Endodermal cell (in vitro differentiated cells): ENCODE measurements at regions not wholly inside any gene's neighbourhood (a gene's known extent, or its start where the extent isn't known, plus 50 kb on each side); places are given as distances from the start of the nearest gene placed in this dataset.

ENCODE experiments used
- DNase-seq: peaks from one replicate; pipeline ENCODE4 v3.0.0-alpha.2; 2017
- H3K27ac ChIP-seq: 2 replicates; pipeline ENCODE4 v1.5.1; 2013; ENCODE audit warnings: mild to moderate bottlenecking, low read depth, low read length, moderate library complexity
- H3K27me3 ChIP-seq: 2 replicates; pipeline ENCODE4 v1.6.1; 2013; ENCODE audit warnings: mild to moderate bottlenecking, low read length, moderate library complexity; ENCODE audit not compliant: insufficient read depth, control insufficient read depth, poor library complexity, severe bottlenecking
- H3K36me3 ChIP-seq: 2 replicates; pipeline ENCODE4 v1.7.0; 2013; ENCODE audit warnings: mild to moderate bottlenecking, low read length, moderate library complexity; ENCODE audit not compliant: control insufficient read depth, insufficient read depth
- H3K4me1 ChIP-seq: one replicate; pipeline ENCODE4 v1.7.0; 2013; ENCODE audit warnings: low read length; ENCODE audit not compliant: control insufficient read depth, insufficient read depth
- H3K4me3 ChIP-seq: 2 replicates; pipeline ENCODE4 v1.5.1; 2013; ENCODE audit warnings: mild to moderate bottlenecking, low read length, moderate library complexity
- H3K9ac ChIP-seq: 2 replicates; pipeline ENCODE4 v1.6.1; 2013; ENCODE audit warnings: mild to moderate bottlenecking, low read length, moderate library complexity; ENCODE audit not compliant: poor library complexity, severe bottlenecking; ENCODE audit errors: extremely low read depth
- H3K9me3 ChIP-seq: 2 replicates; pipeline ENCODE4 v1.6.1; 2013; ENCODE audit warnings: mild to moderate bottlenecking, low read length, moderate library complexity; ENCODE audit not compliant: control insufficient read depth
- H3K27ac Mint-ChIP-seq: 2 replicates; pipeline ENCODE4 v1.8.0; 2020; ENCODE audit warnings: mixed read lengths
- H3K27me3 Mint-ChIP-seq: 2 replicates; pipeline ENCODE4 v1.8.0; 2021; ENCODE audit warnings: mild to moderate bottlenecking, mixed read lengths; ENCODE audit not compliant: insufficient read depth
- H3K36me3 Mint-ChIP-seq: 2 replicates; pipeline ENCODE4 v1.8.0; 2020; ENCODE audit warnings: low read depth, mixed read lengths
- H3K4me1 Mint-ChIP-seq: 2 replicates; pipeline ENCODE4 v1.8.0; 2020; ENCODE audit warnings: mixed read lengths
- H3K4me3 Mint-ChIP-seq: 2 replicates; pipeline ENCODE4 v1.8.0; 2020; ENCODE audit warnings: mild to moderate bottlenecking, moderate library complexity, mixed read lengths
- H3K9me3 Mint-ChIP-seq: 2 replicates; pipeline ENCODE4 v1.8.0; 2020; ENCODE audit warnings: mild to moderate bottlenecking, mixed read lengths
- WGBS, 2 experiments: methylation state at CpG; one replicate each; pipeline versions ENCODE4 v1.1.5 to v1.1.7; 2013; ENCODE audit warnings: missing lambda C conversion rate in 2 of 2, mixed read lengths in 1 of 2; ENCODE audit not compliant: insufficient coverage in 1 of 2, insufficient read length in 1 of 2; 5-methylcytosine and 5-hydroxymethylcytosine counted together
- TF ChIP-seq, protein P1 (sequence below): fragments of 200-600 bp; sonication (generic); conservative IDR thresholded peaks from 2 replicates; pipeline ENCODE4 v1.5.0; 2021; ENCODE audit warnings: antibody characterized with exemption, mild to moderate bottlenecking

DNA sequence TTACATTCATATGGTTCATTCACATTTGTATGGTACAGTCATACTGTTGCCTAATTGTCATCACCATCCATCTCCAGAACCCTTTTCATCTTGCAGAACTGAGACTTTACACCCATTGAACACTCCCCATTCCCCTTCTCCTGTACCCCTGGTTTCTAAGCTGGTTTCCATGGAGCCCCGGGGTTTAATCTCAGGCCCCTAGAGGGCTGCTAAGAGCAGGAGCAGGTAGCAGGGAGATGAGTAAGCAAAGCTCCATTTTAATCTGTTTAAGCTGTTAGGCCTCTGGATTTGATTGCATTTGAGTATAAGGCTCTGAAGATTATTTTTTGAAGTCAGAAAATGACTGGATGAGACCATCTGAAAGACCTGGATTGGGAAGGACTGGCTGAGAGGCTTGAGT lies 68.5 kb upstream of the RPL38 start:
- H3K9me3 Mint-ChIP-seq, result peaks cover 25% of the 10 kb centered on the region
- TF ChIP-seq, protein P1, sequence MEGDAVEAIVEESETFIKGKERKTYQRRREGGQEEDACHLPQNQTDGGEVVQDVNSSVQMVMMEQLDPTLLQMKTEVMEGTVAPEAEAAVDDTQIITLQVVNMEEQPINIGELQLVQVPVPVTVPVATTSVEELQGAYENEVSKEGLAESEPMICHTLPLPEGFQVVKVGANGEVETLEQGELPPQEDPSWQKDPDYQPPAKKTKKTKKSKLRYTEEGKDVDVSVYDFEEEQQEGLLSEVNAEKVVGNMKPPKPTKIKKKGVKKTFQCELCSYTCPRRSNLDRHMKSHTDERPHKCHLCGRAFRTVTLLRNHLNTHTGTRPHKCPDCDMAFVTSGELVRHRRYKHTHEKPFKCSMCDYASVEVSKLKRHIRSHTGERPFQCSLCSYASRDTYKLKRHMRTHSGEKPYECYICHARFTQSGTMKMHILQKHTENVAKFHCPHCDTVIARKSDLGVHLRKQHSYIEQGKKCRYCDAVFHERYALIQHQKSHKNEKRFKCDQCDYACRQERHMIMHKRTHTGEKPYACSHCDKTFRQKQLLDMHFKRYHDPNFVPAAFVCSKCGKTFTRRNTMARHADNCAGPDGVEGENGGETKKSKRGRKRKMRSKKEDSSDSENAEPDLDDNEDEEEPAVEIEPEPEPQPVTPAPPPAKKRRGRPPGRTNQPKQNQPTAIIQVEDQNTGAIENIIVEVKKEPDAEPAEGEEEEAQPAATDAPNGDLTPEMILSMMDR, result peak; percentile 50
- H3K36me3 ChIP-seq, result no peaks in the 10 kb centered on the region
- peak overlapping the region; percentile 23 for H3K27ac Mint-ChIP-seq
- DNase-seq, result peak; percentile 47
- H3K4me1 Mint-ChIP-seq, result peaks cover 36% of the 10 kb centered on the region
- H3K27me3 Mint-ChIP-seq, result peaks cover 8% of the 10 kb centered on the region
- peaks cover 10% of the 10 kb centered on the region for H3K4me1 ChIP-seq
- H3K36me3 Mint-ChIP-seq, result peaks cover 10% of the 10 kb centered on the region
- H3K27me3 ChIP-seq, result peaks cover 19% of the 10 kb centered on the region
- H3K4me3 ChIP-seq, result no peak overlapping the region
- no peak overlapping the region for H3K4me3 Mint-ChIP-seq
- WGBS, 2 experiments, result 76% methylated on average over 1 of the region's 1 CpG; no CpG with 5 or more reads in 1 of the 2 experiments
- peaks cover 29% of the 10 kb centered on the region for H3K9me3 ChIP-seq
- H3K9ac ChIP-seq, result no peak overlapping the region
- no peak overlapping the region for H3K27ac ChIP-seq

DNA sequence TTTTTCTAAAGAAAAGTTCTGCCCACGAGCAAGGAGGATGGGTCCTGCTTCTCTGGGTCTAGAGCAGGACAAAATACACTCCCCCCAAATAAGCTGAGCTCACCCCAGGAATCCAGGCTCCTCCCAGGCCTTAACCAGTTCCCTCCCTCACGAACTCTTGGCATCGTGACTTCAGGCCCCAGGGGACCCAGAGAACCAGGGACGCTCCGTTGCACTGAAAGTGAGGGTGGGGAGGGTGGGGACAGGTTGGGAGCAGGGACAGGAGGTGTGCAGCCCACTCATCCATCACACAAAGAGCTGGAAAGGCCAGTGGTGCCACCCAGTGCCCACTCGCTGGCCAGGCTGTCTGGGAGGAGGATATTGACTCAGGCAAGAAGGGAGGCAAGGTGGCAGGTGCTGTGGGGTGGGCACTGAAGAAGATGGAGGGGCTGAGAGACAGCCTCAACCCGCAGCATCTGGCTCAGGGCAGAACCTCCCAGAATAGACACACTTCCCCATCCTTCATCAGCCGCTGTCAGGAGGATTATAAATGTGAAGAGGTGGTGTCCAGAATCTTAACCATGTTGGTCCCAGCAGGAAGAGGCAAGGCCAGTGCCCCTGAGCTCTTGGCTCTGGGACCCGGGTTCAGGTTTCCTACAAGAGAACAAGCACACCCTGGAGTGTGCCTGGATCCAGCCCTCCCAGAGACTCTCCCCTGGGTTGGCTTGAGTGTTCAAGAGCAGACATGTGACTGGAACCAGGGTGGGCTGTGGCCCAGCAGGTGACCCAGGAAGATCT lies 67.9 kb upstream of the RPL38 start:
- TF ChIP-seq, protein P1, result no peak
- Mint-ChIP-seq H3K9me3 (peaks cover 31% of the 10 kb centered on the region), H3K4me3 (no peak overlapping the region), H3K27me3 (peaks cover 6% of the 10 kb centered on the region), H3K27ac (peak overlapping the region; percentile 23), H3K4me1 (peaks cover 36% of the 10 kb centered on the region), H3K36me3 (peaks cover 10% of the 10 kb centered on the region)
- peak; percentile 41 for DNase-seq
- Histone ChIP-seq H3K9ac (no peak overlapping the region), H3K27ac (no peak overlapping the region), H3K9me3 (peaks cover 35% of the 10 kb centered on the region), H3K27me3 (peaks cover 15% of the 10 kb centered on the region), H3K4me3 (no peak overlapping the region), H3K36me3 (no peaks in the 10 kb centered on the region), H3K4me1 (peaks cover 10% of the 10 kb centered on the region)
- WGBS, 2 experiments, result 97 to 100% methylated on average over 2 to 9 of the region's 9 CpGs

- Mint-ChIP-seq H3K4me3 (peak overlapping the region; percentile 39), H3K27me3 (peaks cover 3% of the 10 kb centered on the region), H3K36me3 (peaks cover 10% of the 10 kb centered on the region), H3K4me1 (peaks cover 36% of the 10 kb centered on the region), H3K9me3 (peaks cover 45% of the 10 kb centered on the region), H3K27ac (peak overlapping the region; percentile 95)
- WGBS, 2 experiments, result 69 to 82% methylated on average over 3 of the region's 3 CpGs
- peak; percentile 38 for DNase-seq
- Histone ChIP-seq H3K27me3 (peaks cover 15% of the 10 kb centered on the region), H3K4me1 (peaks cover 10% of the 10 kb centered on the region), H3K27ac (peak overlapping the region; percentile 29), H3K9me3 (peaks cover 45% of the 10 kb centered on the region), H3K9ac (peak overlapping the region; percentile 40), H3K36me3 (no peaks in the 10 kb centered on the region), H3K4me3 (peak overlapping the region; percentile 76)
- TF ChIP-seq, protein P1, result no peak
These were observed 66.1 kb upstream of the RPL38 start for GRCh38 chr17:74137416-74137815.
